HG02840 (cell line): ENCODE measurements at regions not wholly inside any gene's neighbourhood (a gene's known extent, or its start where the extent isn't known, plus 50 kb on each side); places are given as distances from the start of the nearest gene placed in this dataset.
"Not testable (repeated sequence)": the region's sequence is repeated elsewhere in the genome, so short reads cannot be mapped to it uniquely, and the experiment has no call there.

Experiments used
- ATAC-seq: cut with Tn5 transposase; IDR thresholded peaks from one replicate; pipeline ENCODE4 v1.9.1; 2021; ENCODE audit warnings: mild to moderate bottlenecking, moderate library complexity, moderate number of reproducible peaks; ENCODE audit not compliant: unreplicated experiment, low FRiP score

DNA sequence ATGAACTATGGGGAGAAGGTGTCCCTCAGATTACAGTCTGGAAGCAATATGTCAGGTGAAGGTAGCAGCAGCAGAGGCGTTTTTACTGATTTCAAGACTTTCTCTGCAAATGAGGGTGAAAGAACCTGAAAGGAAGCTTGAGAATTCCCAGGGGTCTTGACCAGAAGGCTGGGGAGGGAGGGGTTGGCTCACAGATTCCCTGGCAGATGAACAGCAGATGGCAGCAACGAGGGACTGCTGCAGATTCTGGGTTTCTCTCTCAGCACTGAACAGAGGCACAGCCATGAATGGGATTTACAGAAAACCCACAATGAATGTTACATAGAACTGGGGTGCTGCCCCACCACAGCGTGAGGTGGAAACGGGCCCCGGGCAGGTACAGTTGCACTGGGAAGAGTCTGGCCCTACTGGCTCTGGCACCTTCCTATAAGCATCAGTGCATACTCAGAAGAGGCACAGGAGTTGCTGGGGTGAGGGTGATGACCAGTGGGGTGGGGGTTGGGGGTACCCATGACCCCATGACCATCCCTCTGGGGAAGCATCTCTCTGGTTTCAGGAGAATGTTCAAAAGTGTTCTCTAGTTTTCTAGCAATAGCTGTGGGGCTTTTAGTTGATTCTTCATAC is 317.8 kb downstream of the SH2D4B start:
- ATAC-seq: no peak

DNA sequence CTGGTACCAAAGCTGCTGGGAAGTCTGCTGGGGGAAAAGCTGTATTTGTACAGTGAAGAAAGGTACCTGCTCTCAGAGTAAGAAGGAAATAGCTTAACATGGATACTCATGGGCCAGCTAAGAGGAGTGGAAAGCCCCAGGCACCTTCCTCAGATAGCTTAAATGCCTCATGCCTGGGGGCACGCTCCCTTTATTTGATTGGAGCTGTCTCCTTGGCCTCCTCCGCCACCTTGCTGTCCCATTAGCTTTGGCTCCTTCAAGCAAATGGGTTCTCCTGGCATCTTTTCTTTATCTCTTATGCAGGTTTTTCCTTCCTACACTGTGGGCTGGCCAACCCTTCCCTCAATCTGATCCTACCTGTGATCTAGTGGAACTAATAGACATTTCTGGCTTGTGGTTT is 318.5 kb downstream of the SH2D4B start:
- ATAC-seq: no peak

DNA sequence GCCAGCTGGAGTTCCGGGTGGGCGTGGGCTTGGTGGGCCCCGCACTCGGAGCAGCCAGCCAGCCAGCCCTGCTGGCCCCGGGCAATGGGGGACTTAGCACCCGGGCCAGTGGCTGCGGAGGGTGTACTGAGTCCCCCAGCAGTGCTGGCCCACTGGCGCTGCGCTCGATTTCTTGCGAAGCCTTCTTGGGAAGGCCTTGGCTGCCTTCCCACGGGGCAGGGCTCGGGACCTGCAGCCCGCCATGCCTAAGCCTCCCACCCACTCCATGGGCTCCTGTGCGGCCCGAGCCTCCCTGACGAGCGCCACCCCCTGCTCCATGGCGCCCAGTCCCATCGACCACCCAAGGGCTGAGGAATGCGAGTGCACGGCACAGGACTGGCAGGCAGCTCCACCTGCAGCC is 321.6 kb downstream of the SH2D4B start:
- ATAC-seq: not testable (repeated sequence)

DNA sequence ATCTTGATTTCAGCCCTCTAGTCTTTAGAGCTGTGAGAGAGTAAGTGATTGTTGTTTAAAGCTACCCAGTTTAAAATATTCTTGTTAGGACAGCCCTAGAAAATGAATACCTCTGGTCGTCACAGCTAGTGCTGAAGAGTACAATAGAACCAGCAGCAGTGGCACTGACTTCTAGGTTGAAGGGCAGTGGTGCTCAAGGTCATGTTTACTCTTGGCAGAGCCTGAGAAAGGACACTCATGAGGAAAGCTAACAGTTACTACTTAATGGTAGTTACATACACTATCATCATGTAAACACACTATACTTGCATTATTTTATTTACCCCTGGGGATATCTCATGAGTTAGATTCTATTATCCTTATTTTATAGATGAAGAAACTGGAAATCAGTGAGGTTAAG is 323.0 kb downstream of the SH2D4B start:
- ATAC-seq: no peak

DNA sequence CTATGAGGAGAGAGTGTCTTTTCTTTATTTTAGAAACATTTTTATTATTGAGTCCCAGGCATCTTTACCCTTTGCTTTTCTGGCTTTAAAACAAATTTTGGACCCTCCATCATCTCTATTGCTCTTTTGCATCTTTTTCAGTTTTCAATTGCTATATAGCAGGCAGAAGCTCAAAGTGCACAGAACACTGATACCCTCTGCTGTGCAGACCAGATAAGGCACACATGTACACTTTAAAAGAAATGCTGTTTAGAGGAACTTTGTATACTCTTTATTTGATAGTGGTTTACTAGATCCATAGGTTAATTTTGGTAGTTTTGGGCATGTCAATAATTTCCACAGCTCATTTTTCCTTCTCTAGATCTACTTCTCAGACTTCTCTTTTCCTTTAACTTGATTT is 324.2 kb downstream of the SH2D4B start:
- no peak for ATAC-seq

DNA sequence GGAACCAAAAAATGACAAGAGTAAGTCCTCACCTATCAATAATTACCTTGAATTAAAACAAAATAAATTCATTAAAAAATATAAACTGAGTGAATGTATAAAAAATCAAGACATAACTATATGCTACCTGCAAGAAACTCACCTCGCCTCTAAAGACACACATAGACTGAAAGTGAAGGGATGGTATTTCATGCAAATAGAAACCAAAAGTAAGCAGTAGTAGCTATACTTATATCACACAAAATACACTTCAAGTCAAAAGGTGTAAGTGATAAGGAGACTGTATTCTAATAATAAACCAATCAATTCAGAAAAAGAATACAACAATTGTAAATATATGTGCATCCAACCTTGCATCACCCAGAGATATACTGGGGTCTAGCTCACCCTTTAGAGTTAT is 332.6 kb downstream of the SH2D4B start:
- ATAC-seq: peak; percentile 70

DNA sequence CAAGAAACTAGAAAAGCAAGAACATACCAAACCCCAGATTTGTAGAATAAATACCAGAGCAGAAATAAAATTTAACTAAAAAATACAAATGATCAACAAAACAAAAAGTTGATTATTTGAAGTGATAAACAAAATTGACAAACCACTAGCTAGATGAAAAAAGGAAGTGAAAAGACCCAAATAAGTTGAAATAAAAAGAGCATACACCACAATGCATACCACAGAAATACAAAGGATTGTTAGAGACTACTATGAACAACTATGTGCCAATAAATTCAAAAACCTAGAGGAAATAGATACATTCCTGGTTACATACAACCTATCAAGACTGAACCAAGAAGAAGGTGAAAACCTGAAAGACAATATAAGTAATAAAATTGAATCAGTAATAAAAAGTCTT is 333.4 kb downstream of the SH2D4B start:
- ATAC-seq: no peak

DNA sequence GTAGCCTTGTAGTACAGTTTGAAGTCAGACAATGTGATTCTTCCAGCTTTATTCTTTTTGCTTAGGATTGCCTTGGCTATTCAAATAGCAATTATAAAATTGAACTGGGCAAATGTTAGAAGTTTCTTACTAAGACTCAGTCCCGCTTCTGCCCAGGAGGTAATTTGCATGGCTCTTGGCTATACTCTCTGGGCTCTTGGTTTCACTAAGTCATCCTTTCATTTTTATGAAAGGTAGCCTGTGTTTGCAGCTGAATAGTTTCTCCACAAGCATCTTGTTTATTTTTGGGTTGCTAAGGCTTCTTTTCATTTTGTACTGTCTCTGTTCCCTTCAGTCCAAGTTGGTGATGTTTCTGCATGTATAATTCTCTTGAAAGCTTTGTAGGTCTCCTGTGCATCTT is 340.6 kb downstream of the SH2D4B start:
- no peak for ATAC-seq

DNA sequence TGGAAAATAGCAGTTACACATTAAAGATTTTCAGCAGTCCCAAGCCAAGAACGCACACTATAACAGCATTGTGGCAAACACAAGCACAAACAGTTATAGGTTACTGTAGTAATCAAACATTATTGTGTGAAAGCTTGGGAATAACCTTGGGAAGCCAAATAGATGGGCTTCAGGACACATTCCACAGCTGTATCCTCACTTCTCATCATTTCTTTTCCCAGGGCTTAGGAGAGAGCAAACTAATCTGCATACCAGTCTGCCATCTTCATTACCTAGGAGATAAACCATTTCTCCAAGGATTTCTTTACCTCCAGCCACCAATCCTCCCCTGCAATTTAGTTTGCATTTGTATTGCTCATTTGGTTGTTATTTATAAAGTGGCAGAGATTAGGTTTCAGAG is 352.4 kb downstream of the SH2D4B start:
- no peak for ATAC-seq

DNA sequence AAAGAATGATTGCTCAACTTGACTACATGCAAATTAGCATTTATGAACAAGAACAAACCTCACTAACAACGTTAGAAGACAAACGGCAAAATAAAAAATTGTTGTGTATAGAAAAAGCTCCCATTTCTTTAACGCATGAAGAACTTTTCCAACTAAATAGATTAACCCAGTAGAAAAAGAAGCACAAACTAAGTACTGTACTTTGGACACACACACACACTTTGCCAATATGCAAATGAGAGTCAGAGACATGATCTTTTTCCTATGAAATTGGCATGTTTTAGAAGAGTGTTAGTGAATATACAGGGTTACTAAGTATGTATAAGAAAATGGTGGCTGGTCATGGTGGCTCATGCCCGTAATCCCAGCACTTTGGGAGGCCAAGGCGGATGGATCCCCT is 355.6 kb downstream of the SH2D4B start:
- no peak for ATAC-seq

DNA sequence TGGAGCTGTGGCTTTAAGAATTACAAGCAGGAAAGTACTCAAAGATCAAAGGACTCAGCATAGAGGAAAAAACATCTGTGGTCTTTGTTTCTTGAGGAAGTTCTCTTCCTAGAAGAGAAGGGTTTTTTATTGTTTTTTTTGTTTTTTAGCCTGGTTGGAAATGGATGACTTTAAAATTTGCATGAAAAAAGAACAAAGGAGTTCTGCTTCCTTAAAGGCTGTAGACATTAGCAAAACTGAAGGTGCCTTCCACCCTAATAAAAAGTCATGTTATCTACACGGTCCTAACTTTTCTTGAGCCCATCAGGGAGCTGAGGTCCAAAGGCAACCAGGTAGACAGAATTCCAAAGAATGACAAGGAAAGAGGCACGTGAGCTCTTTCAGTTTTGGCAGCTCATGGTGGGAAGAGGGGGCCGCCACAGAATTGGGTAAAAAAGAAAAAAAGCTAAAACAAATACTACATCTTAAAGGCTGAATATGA is 356.6 kb downstream of the SH2D4B start:
- no peak for ATAC-seq

DNA sequence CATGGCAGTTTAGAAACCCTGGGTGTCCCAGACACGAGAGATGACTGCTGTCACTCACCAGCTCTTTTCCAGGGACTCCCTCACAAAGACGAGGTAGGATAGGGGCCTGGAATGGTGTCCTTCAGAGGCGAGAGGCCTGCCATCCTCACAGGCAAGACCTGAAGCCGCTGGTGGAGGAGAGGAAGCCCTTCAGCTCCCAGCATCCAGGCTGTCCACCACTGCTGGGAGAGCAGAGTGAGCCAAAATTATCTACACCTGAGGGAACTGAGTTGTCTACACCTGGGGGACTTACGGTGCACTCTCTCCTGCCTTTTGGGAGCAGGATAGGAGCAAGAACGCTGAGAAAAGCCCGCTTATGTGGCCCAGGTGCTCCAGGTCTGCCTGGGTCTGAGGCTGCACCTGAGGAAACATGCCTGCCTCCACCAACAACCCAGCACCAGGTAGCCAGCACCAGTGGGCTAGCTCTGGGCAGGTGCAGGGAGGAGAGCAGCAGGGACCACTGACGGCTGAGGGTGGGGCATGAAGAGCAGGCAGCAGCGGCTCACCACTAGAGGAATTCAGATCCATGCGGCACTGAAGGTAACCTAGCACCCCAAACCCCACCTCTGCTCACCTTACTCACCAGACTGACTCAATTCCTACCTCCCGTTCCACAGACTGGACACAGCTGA is 357.2 kb downstream of the SH2D4B start:
- ATAC-seq: no peak

DNA sequence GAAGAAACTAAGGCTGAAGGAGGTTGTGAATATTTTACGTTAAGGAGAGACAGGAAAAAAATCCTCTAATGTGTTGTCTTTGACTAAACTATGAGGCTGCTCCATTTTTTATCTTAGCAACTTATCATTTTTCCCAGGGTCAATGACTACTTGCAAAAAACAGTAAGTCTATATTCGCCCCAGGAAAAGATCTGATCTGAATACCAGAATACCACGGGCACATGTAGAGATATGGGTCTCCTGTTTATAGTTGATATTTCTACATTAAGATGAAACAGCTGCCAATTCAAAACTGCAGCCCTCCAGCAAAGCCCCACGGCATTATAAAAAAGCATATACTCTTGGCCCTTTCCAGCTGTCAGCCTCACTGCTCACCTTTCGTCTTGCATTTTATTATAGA is 358.4 kb downstream of the SH2D4B start:
- no peak for ATAC-seq

DNA sequence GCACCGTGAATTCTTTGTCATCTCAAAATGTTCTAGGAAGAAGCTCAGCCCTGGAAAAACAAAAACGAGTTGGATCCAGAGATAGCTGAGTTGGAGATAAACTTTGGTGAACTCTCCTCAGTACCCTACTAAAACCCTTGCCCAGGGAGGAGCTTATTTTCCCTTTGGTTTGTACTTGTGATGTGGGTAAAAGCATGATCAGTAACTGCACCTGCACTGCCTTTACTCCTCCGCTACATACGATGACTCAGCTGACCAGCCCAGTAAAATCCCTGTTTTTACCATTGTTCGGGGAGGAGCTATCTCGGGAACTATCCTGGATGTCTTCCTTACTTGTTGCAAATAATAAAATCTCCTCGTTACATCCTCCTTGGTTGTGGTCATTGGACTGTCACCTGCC is 359.3 kb downstream of the SH2D4B start:
- no peak for ATAC-seq

DNA sequence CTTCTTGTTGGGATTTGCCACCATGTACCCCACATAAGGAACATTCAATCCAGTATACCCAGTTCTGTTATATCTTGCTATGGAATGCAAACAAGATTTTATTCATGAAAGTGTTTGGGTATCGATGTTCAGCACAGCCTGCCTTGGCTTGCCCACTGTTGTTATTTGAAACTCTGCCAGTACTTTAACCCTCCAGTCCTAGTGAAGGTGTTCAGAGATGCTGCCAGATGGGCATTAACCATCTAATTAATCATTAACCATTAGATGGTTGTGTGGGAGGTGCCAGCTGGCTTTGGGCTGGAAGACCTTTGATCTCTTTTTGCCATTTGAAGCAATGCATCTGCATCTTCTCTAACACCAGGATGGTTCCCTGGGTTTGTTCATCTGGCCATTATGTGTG is 363.0 kb downstream of the SH2D4B start:
- no peak for ATAC-seq

DNA sequence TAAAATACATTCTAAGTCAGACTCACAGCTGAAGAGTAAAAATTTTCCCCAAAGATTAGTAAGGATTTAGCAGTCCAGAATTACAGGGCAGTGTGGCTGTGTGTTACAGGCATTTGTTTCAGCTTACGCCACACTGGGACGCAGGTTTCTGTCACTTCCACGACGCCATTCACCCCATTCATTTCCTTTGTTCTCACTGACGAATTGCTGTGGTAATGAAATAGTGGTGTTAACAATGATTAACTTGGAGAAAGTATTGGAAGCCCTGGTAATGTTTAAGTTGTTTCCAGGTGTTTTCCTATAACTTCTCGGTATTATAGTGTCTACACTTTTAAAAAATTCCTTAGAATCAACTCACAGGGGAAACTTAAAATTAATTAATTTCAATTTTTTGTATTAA is 370.9 kb downstream of the SH2D4B start:
- no peak for ATAC-seq

DNA sequence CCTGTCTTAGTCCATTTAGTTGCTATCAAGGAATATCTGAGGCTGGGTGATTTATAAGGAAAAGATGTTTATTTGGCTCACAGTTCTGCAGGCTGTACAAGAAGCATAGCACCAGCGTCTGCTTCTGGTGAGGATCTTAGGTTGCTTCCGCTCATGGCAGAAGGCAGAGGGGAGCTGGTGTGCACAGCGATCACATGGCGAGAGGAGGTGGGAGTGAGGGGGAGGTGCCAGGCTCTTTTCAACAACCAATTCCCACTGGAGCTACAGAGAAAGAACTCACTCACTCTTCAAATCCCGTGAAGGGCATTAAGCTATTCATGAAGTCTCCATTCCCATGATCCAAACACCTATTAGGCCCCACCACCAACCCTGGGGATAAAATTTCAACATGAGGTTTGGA is 371.6 kb downstream of the SH2D4B start:
- ATAC-seq: no peak

DNA sequence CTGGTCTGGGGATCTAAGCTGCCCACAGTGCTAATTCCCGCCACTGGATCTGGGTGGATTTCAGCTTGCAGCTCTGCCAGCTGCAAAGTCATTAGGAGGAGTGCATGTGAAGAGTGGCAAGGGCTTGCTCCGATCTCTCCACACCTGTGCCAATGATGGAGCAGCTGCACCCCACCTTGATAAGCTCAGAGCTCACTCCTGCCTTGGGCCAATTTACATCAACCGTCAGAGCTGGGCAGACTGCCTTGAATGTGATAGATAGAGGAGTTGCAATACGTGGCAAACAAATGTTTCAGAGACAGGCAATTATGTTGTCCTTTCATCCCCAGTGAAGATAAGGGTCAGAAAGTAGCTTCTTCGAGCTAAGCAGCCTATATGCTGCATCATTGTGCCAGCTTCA is 379.9 kb downstream of the SH2D4B start:
- ATAC-seq: no peak

DNA sequence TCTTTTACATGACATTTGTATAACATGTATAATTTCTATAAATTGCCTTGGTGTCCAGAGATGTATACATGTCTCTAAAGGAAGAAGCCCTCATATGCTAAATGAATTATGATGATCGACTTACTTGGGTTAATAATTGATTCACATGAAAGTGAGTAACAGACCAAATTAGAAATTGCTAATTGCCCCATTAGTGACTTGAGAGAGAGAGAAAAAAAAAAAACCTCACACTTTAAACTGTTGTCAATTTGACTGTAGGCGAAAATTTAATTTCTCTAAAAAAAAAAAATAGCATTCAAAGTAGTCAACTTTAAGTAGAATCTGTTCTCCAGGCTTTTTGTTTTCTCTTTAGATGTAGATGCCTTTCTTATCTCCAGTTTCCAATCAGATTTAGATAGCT is 383.3 kb downstream of the SH2D4B start:
- no peak for ATAC-seq

DNA sequence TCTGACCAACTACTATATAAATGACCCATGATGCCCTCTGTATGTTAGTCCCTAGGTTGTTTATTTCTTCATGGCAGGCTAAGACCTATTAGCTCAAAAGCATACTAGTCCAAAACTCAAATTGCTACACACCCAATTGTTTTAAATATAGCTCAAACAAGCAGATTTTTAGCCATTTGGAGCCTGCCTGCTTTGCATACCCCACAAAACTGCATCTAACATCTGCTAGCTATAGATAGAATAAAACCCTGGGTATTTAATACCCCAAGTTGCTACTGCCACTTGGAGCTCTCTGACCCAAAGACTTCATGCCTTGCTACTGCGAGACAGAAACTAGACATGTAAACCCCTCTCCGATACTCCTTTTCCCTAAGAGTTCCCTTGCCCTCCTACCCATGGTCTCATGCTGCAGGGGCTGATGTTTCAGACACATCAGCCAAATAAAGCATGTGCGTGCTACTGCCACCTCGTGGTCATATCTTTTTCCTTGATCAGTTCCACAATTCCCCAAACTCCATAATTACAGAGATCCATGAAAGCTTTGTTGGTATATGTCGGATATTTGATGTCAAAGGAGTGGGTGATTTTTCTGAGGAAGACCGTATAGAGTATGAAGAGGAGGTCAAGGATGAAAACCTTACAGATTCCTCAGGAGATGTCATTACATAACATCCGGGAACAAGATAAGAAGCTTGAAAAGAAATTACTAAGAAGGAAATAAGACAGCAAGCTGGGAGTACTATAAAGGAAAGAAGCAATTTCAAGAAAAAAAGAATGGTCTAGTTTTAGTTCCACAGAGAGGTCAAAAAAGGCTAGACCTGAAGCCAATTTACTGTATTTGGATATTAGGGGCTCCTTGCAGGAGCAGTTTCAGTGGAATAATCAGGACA is 386.6 kb downstream of the SH2D4B start:
- ATAC-seq: no peak

DNA sequence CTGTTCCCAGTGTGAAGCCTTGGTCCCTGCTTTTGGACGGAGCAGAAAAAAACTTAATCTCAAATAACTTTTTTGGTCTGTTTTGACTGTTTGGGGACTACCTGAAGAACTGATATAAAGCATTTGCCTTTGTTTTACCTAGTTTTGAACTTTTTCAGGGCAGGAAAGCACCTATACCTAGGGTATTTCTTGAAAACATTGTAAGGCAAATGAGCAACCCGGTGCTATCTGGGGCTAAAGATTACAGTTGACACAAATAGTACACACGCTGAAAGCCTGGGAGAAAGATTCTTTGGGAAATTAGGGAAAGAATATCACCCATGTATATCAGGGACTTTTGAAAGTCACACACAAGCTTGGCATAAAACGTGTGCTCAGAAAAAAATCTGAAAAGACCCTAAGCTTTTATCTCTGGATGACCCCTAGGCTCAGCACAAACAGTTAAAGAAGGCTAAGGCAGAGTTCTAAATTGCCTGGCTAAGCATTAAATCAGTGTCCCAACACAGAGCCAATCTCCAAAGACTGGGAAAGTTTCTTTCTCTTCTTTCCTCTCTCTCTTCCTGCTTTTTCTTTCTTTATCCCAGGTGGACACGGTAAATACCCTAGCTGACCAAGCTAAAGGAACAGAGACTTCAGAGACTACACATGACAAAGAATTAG is 389.8 kb downstream of the SH2D4B start:
- no peak for ATAC-seq
